ENCODE measurements at regions not wholly inside any gene's neighbourhood (a gene's known extent, or its start where the extent isn't known, plus 50 kb on each side); places are given as distances from the start of the nearest gene placed in this dataset.
A peak's percentile ranks its signal among the peaks of the same experiment; 100 is the strongest.

DNA sequence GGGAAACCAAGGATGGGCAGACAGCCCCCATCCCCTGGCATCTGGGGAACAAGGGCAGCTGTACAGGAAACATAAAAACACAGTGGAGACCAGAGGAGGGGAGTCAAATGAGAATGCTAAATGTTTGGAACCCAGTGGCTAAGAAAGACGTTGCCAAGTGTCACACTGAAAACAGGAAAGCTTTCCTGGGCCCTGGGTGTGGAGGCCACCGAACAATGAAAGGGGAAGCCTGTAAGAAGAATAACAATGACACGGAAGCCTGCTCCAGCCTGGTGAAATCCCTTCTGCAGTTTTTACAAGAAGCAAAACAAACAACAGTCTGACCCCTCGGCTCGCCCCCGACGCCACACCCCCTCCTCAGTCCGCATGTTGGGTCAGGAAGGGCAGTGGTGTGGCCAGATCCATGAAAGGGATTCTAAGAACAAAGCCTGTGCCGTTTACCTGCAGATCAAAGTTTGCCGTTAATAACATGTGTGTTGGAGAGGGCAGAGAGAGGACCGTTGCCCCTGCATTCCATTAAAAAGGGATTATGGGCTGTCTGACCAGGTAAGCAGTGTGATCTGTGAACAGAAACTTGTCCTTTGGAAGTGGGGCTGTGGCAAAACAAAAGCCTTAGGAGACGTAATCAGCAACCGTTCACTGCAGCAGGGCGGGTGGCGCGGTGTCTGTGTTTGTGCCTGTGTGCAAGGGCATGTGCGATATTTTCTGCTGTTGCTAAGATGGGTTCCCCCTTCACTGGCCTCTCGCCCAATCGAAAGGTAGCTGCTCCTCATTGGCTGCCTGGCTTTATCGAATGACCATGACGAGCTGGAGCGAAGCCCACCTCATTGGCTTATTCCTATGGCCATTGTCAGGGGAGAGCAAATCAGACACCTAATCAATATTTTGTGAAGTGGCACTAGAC lies 113.7 kb upstream of the BLID start:
- Mint-ChIP-seq H3K36me3 (no peaks in the 10 kb centered on the region), H3K9me3 (no peaks in the 10 kb centered on the region), H3K27ac (no peak overlapping the region)
- no peak for ATAC-seq
- no peak for DNase-seq (ENCODE audit: low spot score in 2 of 2)

DNA sequence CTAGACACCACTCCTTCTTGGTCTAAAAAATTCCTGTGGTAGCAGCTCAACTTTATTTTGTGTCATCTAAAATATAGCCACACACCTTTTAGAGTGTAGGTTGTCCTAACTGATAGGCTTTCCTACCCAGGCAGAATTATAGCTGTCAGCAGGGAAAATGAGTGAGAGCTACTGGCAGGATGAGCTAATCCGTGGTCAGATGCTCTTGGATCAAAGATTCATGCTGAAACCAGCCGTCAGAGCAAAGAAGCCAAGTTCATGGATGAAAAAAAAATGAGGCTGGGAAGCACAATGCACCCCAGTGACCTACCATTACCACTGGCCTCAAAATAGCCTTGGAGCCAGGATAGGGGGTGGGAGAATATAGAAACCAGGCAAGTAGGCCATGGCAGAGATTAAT lies 113.1 kb upstream of the BLID start:
- no peak overlapping the region for H3K27ac Mint-ChIP-seq
- ATAC-seq = no peak
- DNase-seq (ENCODE audit: low spot score in 2 of 2) = no peak
- no peaks in the 10 kb centered on the region for H3K36me3 Mint-ChIP-seq
- no peaks in the 10 kb centered on the region for H3K9me3 Mint-ChIP-seq

DNA sequence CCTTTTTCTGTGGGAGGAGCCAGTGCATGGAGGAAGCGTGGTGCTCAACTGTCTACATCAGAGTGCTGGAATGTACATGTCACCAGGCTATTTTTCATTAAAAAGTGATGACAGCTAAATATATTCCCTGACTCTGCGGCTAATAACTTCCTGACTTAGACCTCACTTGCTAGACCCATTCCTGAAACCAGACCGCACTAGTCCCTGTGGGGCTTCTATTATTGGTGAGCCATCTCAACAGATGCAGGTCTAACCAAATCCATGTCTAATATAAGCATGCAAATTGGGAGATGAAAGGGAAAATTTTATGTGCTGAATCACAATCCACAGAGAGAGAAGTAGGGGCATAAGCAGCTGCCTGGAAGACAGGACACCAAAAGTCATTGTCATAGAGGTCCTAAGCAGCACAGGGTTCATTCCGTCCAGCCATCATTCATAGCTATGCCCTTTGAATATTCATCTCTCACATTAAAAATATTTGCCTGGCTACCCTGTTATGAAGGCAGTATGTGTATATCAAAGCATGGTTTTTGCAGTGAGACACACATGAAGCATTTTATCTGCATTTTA lies 110.9 kb upstream of the BLID start:
- DNase-seq (ENCODE audit: low spot score in 2 of 2) (no peak), ATAC-seq (no peak)
- no peaks in the 10 kb centered on the region for H3K9me3 Mint-ChIP-seq
- H3K27ac Mint-ChIP-seq = no peak overlapping the region
- no peaks in the 10 kb centered on the region for H3K36me3 Mint-ChIP-seq

DNA sequence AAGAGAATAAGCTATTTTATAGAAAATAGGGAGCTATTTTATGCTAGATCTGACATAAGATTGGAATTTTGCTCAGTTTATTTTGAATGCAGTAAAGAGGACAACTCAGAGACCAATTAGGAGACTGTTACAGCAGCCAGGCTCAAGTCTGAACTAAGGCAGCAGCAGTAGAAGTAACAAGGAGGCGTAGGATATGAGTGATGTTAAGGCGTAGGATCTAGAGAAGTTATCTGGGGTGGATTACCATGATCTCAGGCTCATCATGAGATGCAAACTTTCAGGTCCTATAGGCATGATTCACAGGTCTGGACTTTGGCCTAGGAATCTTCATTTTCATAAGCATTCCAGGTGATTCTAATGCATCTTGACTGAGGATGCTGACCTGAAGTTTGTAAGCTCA lies 108.9 kb upstream of the BLID start:
- DNase-seq (ENCODE audit: low spot score in 2 of 2) = no peak

DNA sequence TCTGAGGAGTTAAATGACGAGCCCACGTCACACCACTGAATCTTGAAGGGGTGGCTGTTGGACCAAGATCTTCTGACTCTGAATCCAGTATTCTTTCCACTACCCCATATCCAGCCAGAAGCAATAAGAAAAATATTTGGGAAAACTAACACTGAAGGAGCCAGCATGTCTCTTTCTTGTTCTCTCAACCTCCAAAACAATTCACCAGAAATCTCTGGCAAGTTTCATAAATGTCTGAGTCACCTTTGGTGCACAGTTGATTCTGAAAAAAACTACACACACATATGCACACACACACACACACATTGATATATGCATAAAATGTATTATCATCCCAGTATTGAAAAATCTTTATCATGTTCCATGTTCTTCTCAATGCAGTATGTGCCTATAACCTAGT lies 104.3 kb upstream of the BLID start:
- ATAC-seq (no peak), DNase-seq (ENCODE audit: low spot score in 2 of 2) (no peak)
- Mint-ChIP-seq H3K9me3 (no peaks in the 10 kb centered on the region), H3K27ac (no peak overlapping the region), H3K36me3 (no peaks in the 10 kb centered on the region)

More for the DNA sequence above, 108.9 kb upstream of the BLID start:
- Mint-ChIP-seq H3K27ac (no peak overlapping the region), H3K36me3 (no peaks in the 10 kb centered on the region), H3K9me3 (no peaks in the 10 kb centered on the region)
- no peak for ATAC-seq

DNA sequence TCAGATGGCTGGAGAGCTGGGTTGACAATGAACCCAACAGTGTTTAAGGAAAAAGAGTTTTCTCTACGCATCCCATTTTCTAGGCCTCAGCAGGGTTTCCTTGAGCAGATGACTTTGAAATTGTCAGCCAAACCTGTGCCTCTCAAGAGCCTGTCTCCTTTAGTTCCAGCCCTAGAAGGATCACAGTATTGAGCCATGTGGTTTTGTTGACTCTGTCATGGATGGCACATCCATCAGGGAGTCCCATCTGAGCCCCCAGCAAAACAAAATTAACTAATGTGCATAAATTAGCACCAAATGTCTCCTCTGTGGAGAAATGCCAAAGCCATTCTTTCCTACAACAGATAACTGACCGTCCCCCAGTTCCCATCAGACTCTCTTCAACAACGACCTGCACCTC lies 103.8 kb upstream of the BLID start:
- ATAC-seq (no peak), DNase-seq (ENCODE audit: low spot score in 2 of 2) (no peak)
- H3K27ac Mint-ChIP-seq = no peak overlapping the region
- no peaks in the 10 kb centered on the region for H3K9me3 Mint-ChIP-seq
- H3K36me3 Mint-ChIP-seq = no peaks in the 10 kb centered on the region

DNA sequence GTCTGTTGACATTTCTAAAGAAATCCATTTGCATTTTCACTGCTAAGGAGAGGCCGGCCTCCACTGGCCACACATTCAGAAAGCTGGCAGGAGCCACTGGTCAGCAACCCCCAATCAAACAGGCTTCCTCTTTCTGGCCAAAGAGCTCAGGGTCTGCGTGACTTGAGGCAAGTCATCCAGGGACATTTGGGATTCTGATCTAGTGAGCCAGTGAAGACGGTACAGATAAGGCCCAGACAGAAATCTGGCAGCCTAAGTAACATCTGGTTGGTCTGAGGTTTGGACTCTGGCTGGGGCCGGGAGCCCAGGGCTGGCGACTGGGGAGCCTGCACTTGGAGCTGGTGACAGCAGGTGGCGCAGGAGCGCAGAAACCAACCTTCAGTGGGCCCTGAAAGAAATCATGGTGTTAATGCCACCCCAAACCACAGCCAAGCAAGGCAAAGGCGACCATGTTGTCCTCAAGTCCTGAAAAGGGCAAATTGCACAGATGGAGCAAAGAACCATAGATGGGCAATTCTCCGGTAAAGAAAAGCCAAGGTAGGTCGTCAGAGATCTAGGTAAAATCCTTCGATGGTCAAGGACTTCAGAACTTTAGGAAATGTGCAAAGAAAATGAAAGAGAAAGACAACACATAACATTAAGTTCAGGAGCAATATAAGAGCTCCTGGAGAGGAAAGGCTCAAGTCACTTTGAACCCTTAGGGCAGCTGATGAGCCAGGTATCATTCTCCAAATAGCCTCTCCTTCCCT lies 99.4 kb upstream of the BLID start:
- Mint-ChIP-seq H3K27ac (no peak overlapping the region), H3K36me3 (no peaks in the 10 kb centered on the region), H3K9me3 (no peaks in the 10 kb centered on the region)
- DNase-seq (ENCODE audit: low spot score in 2 of 2) (peak in 1 of 2 donors; percentile 39), ATAC-seq (peak in 1 of 2 donors; percentile 63)

DNA sequence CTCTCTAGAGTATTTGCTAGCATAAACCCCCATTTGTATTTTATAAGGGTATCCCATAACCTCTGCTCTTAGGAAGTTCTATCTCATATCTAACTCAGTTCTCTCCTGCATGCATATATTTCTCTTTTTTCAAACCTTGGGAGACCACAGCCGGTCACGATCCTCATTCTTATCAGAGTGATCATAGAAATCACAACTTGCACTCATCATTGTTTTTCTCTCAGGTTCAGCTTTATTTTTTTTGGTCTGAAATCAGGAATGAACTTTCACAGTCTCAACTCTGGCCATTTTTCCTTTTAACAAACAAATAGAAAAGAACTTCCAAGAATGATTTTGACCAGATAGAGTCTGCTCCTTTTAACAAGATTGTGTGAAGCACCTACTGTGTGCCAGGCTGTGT lies 98.6 kb upstream of the BLID start:
- H3K9me3 Mint-ChIP-seq = no peaks in the 10 kb centered on the region
- ATAC-seq (no peak), DNase-seq (ENCODE audit: low spot score in 2 of 2) (no peak)
- no peak overlapping the region for H3K27ac Mint-ChIP-seq
- H3K36me3 Mint-ChIP-seq = no peaks in the 10 kb centered on the region

DNA sequence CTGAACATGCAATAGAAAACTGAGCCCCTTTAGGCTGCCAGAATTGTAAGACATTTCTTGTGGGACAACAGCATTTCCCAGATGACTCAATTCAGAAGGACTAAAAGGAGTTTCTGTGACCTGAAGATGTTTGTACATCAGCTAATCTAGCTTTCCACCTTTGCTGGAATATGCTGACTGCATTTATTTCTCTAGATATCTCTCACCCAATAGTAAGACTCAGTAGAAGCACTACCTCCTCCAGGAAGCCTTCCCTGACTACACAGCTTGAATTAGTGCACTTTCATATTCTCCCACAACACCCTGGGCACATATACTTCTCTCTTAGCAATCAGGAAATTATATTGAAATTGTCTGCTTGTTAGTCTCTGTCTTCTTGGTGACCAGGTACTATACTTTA lies 98.1 kb upstream of the BLID start:
- ATAC-seq = no peak
- no peak overlapping the region for H3K27ac Mint-ChIP-seq
- DNase-seq (ENCODE audit: low spot score in 2 of 2) = no peak
- H3K9me3 Mint-ChIP-seq = no peaks in the 10 kb centered on the region
- no peaks in the 10 kb centered on the region for H3K36me3 Mint-ChIP-seq

DNA sequence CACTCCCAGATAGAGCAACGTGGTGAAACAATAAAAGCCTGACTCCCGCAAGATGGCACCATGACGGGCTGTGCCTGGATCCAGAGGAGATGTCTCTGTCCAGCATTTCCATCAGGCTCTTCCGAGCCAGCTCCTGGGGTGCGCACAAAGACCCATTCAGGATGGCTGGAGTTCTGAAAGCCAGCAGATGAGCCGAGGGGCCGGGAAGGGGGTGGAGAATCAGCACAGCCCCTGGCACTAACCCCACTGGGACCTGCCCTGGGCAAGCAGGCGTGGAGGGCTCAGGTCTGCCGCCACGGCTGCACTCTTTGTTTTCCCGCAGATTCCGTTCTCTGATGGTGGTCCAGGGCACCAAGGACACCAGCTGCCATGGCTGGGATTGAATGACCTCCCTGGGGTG lies 97.2 kb upstream of the BLID start:
- Mint-ChIP-seq H3K36me3 (no peaks in the 10 kb centered on the region), H3K9me3 (no peaks in the 10 kb centered on the region), H3K27ac (no peak overlapping the region)
- DNase-seq (ENCODE audit: low spot score in 2 of 2) (no peak), ATAC-seq (no peak)

DNA sequence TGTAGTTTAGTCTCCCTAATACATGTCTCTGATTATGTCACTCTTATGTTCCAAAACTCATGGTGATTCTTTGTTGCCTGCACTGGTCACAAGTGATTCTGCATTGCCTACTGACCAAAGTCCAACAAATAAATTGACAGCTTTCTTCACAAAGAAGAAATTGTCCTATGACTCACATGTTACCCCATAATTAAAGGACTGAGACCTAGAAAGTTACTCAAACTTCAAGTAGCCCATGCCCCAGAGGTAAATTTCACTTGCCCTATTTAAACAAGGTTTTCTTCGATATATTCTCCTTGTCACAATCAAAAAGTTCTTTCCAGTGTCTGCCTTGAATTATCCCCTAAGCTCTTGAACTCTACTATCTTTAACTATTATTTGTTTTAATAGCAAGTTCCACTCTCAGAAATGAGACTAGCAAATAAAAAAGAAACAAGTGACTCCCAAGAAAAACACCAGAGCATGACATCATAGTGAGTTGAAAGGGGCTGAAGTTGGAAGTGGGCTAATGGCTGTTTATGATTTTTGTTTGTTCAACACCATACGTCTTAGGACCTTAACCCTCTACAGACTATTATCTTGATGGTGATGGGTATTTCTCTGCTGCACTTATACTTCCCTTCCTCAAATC lies 94.5 kb upstream of the BLID start:
- ATAC-seq (no peak), DNase-seq (ENCODE audit: low spot score in 2 of 2) (no peak)
- H3K36me3 Mint-ChIP-seq = no peaks in the 10 kb centered on the region
- H3K9me3 Mint-ChIP-seq = no peaks in the 10 kb centered on the region
- H3K27ac Mint-ChIP-seq = no peak overlapping the region

DNA sequence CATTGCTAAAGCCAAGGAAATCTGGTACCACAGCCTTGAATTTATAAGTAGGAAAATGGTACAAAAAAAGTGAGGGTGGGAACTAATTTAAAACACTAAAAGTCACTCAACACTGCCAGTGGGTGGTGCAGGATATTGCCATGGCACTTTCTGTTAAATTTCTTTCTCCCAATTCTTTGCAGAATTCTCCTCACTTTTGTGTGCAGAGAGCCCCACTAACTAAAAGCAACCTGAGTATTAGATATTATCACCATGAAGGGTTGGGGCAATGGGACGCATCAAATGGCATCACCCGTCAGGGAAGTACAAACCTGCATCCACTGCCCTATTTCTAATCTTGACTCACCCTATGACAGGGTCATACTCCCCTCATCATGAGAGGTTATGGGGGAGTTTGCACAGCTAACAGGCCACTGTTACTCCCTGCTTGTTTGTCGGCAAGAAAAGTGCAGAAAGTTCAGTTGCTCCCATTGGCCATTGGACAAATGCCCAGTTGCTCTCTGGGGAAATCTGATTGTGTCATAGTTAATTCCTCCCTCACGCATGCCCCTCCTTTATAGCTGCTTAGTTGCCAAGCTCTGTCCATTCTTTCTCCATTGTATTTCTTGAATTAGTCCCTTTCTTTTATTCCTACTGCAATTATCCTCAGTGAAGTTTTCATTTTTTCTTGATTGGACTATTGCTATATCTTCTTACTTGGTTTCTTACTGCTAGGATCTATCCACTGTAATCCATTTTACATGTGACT lies 93.8 kb upstream of the BLID start:
- Mint-ChIP-seq H3K9me3 (no peaks in the 10 kb centered on the region), H3K36me3 (no peaks in the 10 kb centered on the region), H3K27ac (no peak overlapping the region)
- DNase-seq (ENCODE audit: low spot score in 2 of 2) = no peak
- no peak for ATAC-seq

DNA sequence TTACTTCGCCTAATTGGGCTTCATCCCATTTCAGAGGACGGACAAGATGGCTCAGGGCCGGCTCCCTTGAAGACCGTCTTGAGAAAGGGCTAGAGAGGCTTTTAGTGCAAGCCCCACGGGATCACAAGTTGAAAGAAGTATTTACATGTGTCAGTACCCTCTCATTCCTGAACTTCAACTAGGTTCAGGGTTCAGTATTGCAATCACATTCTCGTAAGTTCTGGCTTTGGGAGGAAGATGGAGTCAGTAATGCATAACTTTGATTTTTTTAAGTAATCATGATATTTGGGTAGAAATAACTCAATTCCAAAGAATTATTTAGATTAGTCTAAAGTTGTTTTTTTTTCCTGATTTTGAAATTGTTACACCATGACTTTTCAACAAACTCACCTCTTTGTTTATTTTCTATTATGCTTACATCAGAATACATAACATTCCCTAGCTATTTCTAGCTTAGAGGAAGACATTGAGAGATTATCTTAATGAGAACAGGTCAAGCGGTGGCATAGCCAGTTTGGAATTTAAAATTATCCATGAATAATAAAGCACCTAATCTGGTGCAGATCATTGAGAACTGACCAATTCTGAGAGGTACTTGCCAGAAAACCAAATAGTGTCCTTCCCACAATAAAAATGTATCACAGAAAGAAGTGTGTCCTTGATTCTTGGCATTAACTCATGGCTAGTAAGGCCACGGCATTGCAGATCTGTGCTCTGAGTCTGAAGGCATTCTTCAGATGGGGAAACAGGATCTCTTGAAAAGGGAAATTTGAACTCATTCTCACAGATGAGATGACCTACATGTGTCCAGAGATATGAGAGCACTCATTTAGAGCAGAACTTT lies 92.1 kb upstream of the BLID start:
- Mint-ChIP-seq H3K9me3 (no peaks in the 10 kb centered on the region), H3K27ac (no peak overlapping the region), H3K36me3 (no peaks in the 10 kb centered on the region)
- DNase-seq (ENCODE audit: low spot score in 2 of 2) (no peak), ATAC-seq (no peak)

DNA sequence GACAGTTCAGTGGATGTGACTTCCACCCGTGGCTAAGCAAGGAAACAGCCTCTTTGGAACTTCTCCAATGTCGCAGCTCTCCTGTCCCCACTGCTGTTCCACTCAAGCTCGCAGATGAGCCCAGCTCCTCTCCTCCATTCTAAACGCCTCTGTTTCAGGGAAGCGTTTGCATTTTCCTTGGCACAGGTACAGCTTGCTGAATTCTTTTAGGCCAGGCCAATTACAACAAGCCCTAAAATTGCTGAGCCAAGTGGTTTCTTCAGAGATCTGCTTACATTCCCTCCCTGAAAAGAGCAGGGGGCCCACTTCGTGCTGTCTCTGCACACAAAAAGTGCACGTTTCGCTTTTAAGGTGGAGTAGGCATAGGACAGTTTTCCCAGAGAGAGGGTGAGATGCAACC lies 91.5 kb upstream of the BLID start:
- Mint-ChIP-seq H3K9me3 (no peaks in the 10 kb centered on the region), H3K36me3 (no peaks in the 10 kb centered on the region), H3K27ac (no peak overlapping the region)
- DNase-seq (ENCODE audit: low spot score in 2 of 2) (no peak), ATAC-seq (no peak)

DNA sequence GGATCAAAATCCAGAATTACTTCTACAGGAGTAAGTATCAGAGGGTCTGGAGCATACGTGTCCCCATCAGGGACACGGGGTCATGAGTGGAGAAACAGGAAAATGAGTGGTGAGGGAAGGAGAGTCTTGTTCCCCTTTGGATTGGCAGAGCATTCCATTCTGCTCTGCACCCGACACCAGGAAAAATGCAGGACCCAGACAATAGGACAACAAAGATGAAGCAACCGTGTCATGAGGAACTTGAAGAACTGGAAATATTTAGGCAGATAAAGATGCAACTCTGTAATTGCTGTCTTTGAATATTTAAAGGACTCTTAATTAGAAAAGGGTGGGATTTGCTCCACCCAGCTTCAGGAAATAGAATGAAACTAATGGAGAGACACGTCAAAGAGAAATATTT lies 89.0 kb upstream of the BLID start:
- ATAC-seq (no peak), DNase-seq (ENCODE audit: low spot score in 2 of 2) (no peak)
- no peaks in the 10 kb centered on the region for H3K36me3 Mint-ChIP-seq
- no peaks in the 10 kb centered on the region for H3K9me3 Mint-ChIP-seq
- no peak overlapping the region for H3K27ac Mint-ChIP-seq

DNA sequence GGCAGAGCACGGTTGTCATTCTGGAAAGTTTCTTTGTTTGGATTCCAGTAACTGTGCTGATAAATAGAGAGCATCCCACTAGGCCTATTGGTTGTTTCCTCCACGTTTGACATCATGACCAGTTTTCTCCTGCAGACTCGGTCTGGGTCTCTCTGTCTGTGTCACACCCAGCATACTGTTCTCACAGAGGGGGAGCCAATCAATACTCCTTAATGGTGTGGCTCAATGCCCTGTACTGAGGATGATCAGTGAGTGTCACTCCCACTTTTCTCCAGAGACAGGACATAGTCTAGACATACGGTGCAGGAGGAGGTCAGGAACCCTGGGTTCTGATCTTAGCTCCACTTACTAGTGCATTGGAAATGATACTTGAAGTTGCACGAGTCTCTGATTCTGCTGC lies 88.2 kb upstream of the BLID start:
- Mint-ChIP-seq H3K36me3 (no peaks in the 10 kb centered on the region), H3K27ac (no peak overlapping the region), H3K9me3 (no peaks in the 10 kb centered on the region)
- ATAC-seq (no peak), DNase-seq (ENCODE audit: low spot score in 2 of 2) (no peak)

Measured in activated naive CD4-positive, alpha-beta T cell treated with anti-CD3 and anti-CD28 coated beads, Interleukin-2, amount 50 U/mL, for 72 hours (primary cell).